ENCODE measurements at regions not wholly inside any gene's neighbourhood (a gene's known extent, or its start where the extent isn't known, plus 50 kb on each side); places are given as distances from the start of the nearest gene placed in this dataset.
"Not testable (repeated sequence)": the region's sequence is repeated elsewhere in the genome, so short reads cannot be mapped to it uniquely, and the experiment has no call there.

- no peak for DNase-seq
Measured at GRCh38 chr1:38609166-38610025, 250.2 kb downstream of the RRAGC start.

DNA sequence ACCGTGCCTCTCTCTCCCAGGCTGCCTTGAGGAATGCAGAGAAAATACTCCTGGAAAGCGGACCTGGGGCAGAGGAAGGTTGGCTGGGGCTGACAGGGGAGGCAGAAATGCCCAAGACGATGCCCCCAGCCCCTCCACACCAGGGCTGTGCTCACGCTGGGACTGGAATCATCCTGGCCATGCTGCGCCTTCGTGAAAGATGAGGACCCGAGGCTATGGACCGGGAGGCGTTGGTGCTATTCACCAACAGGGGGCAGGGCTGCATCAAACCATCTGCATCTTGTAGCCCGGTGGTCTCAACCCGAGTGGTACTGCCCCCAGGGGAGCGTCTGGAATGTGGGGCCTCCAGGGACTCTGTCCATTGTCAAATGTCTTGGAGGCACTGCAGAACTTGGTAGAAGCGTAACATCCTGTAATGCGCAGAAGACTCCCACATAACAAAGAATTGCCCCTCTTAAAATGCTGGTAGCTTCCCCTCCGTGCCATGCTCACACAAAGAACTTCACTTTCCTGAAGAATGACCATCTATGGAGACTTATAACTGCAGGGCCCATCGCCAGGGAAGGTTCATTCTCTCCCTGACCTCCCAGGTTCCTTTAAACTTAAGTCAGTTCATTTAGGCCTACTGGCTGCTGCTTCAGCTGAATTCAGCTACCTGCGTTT, 251.2 kb downstream of the RRAGC start:
- DNase-seq, result peak in 2 of 3 donors; percentile 8 to 28

- DNase-seq, result no peak
Measured at GRCh38 chr1:38607526-38607925, 252.0 kb downstream of the RRAGC start.

DNA sequence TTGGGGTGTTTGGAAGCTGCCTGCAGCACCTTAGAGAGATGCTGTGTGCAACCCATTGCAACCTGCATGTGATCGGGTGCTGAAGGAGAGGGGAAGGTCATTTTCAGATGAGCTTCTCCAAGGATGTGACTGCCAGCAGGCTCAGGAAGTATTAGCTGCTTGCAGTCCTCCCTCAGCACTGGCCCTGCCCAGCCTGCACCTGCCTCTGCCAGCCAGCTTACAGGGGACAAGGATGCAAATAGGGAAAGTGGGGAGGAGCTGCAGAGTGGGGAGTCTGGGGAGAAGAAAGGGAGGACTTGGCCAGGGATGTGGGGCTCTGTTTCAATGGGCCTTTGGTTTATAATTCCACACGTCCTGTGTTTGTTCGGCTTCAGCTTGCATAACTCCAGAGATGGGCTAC, 254.5 kb downstream of the RRAGC start:
- DNase-seq, result no peak

- no peak for DNase-seq
Measured at GRCh38 chr1:38603907-38604306, 255.7 kb downstream of the RRAGC start.

DNA sequence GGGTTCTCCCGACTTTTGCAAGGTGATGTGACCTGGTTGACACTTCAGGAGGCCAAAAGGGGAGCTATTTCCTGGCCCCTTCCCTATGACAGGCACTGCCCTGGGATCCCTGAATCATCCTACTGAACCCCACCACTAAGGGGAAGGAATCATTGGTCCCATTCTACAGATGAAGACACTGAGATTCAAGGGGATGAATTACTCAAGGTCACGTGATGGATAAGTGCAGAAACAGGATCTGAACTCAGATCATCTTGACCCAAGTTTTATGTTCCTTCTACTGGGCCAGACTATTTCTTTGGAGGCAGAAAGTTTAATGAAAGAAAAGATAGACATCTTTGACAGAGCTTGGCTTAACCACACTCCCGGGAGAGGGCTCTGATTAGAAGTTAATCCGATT, 258.7 kb downstream of the RRAGC start:
- no peak for DNase-seq

DNA sequence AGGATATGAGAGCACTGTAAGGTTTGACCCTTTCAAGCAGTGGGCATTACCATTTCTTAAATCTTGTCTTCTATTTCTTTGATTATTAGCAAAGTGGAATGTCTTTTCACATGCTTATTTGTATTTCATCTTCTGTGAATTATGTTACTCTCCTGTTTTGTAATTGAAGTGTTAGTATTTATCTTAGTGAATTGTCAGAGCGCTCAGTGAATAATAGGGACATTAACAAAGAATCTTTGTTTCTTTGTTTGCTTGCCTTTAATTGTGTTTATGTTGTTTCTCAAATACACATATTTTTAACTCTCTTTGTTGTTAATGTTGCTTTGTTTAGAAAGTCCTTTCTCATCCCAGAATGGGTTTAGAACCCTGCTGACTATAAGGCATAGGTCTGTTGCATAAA, 259.3 kb downstream of the RRAGC start:
- DNase-seq, result no peak

DNA sequence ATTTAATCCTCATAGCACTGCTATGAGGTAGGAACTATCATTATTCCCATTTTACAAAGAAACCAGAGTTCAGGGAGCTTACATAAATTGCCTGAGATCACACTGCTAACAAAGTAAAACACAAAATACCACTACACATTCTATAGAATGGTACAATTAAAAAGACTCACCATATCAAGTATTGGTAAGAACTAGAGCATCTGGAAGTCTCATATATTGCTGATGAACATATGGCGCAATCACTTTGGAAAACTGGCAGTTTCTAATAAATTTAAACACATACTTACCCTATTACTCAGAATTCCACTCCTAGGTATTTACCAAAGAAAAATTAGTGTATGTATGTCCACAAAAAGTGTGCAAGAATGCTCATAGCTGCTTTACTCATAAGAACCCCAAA, 261.5 kb downstream of the RRAGC start:
- DNase-seq, result no peak

DNA sequence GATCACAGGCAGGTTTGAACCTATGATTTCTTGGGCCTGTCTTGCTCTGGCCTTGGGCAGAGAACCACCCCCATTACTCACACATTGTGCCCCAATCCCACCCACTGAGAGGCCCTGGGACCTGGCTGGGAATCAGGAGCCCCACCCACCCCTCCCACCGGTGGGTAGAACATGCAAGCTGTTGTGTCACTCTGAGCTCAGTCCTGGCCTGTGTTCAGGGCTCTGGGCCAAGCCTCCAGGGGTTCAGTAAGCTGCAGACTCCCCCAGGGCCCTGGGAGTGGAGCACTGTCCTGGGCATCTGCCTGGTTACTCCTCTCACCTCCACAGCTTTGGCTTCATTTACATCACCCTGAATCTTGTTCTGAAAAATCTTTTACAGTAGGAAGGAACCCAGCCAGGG, 270.5 kb downstream of the RRAGC start:
- DNase-seq, result peak in 2 of 3 donors; percentile 22 to 26

GRCh38 chr1:38587766-38588165, 271.8 kb downstream of the RRAGC start:
- DNase-seq, result peak in 1 of 3 donors; percentile 61

- DNase-seq, result no peak
Measured at GRCh38 chr1:38586993-38587646, 272.5 kb downstream of the RRAGC start.

DNA sequence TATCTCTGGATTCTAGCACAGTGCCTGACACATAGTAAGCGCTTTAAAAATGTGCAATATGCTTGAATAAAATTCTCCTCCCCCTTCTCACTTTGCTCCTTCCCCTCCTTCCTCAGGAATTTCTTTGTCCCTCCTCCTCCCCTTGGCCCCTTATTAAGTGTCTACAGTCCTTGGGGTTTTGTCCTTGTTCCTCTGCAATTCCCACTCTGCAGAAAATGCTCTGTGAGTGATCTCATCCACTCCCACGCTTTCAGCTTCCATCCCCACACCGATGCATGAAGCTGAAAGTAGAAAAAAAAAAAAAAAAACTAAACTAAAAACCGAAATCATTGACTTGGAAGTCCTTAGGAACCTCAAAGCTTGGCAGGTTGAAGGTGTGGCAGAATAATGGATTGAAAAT, 273.6 kb downstream of the RRAGC start:
- DNase-seq, result no peak

- DNase-seq, result no peak
Measured at GRCh38 chr1:38585460-38585859, 274.1 kb downstream of the RRAGC start.

DNA sequence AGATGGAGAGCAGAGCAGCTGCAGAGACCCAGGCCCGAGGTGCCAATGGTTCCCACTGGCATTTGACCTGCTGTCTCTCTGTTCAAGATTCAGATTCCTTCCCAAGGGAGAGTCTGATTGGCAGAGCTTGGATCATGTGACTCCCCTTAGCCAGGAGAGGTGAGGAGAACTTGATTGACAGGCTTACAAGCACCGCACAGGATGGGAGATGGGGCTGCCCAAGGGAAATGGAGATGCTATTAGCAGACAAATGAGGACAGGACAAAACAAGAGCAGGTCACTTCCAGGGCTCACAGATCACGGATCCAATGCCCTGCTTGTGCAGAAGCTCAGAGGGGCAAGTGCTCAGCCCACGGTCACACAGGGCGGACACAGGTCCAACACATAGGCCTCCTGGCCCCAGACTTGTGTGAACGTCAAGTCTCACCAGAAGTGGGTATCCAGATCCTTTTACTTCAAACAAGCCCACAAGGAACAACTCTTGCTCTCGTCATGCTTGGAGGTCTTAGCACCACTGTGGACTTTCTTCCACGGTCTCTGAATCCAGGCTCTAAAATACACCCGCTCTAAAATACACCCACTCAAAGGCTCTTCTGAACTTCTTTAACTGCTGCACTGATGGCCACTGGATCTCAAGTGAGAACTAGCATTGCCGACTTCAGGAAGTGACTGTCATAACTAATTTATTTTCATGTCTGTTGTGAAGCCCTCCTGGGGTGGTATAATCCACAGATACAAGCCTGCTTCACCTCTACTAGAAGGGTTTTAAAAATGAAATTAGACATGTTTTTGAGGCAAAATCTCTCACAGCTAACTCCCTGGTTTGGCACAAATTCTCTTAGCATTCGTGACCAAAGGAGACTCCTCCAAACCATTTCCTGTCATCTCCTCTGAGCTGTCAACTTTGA, 274.9 kb downstream of the RRAGC start:
- DNase-seq, result no peak

GRCh38 chr1:38583287-38583686, 276.3 kb downstream of the RRAGC start:
- DNase-seq, result not testable (repeated sequence)

GRCh38 chr1:38581396-38581795, 278.2 kb downstream of the RRAGC start:
- no peak for DNase-seq

GRCh38 chr1:38580594-38580993, 279.0 kb downstream of the RRAGC start:
- DNase-seq, result no peak

DNA sequence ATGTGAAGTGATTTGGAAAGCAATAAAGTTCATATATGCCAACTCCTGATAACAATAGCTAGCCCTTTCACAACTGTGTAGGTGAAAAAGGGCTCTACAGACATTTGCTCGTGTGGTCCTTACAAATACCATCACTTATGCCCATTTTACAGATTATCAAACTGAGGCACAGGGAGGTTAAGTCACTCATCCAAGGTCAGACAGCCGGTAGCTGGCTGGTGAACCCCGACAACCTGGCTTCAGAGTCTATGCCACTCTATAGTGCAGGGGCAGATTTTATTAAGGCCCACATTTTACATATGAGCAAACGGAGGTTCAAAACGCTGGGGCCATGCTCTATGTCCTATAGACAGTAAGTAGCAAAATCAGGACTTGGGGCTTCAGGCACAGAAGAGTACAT, 280.5 kb downstream of the RRAGC start:
- no peak for DNase-seq

DNA sequence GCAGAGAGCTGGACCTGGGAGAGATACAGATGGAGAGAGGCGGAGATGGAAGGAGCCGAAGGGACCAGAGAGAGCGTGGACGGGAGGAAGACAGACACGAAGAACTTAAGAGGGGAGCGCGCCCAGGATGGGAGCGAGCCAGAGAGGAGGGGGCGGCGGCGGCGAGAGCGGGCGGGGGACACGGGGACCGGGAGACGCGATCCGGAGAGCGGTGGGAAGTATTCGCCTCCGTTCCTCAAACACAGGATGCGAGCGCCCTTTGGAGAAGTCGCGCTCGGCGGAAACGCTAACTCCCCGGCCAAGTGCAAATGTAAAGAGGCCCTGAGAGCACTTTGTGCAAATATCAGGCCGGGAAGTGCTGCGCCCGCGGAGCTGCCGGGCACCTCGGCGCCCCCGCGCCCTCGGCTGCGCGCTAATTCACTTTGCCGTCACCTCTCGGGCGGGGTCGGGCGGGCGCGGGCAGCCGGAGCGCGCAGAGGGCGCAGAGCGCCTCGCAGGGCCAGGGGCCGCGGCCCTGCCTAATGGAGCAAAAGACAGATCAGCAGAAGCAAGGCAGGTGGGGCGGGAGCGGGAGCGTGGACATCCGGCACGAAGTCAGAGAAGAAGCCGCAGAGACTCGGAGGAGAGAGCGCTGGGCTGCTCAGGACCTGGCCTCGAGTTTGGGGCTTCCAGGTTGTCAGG, 281.2 kb downstream of the RRAGC start:
- peak in 1 of 3 donors; percentile 46 for DNase-seq

GRCh38 chr1:38577937-38578270, 281.7 kb downstream of the RRAGC start:
- DNase-seq, result no peak

GRCh38 chr1:38577385-38577784, 282.2 kb downstream of the RRAGC start:
- no peak for DNase-seq

Measured in muscle of back (tissue), 3 donors.